Mesodermal cell (in vitro differentiated cells): ENCODE measurements at regions not wholly inside any gene's neighbourhood (a gene's known extent, or its start where the extent isn't known, plus 50 kb on each side); places are given as distances from the start of the nearest gene placed in this dataset.

ENCODE experiments used
- H3K27ac ChIP-seq: 2 replicates; pipeline ENCODE4 v1.7.0; 2013; ENCODE audit warnings: mild to moderate bottlenecking, low read depth, low read length, moderate library complexity; ENCODE audit not compliant: severe bottlenecking
- H3K36me3 ChIP-seq: 2 replicates; pipeline ENCODE4 v1.7.1; 2013; ENCODE audit warnings: mild to moderate bottlenecking, low read length, moderate library complexity; ENCODE audit not compliant: control insufficient read depth, insufficient read depth
- H3K4me1 ChIP-seq: one replicate; pipeline ENCODE4 v1.7.1; 2013; ENCODE audit warnings: mild to moderate bottlenecking, low read length; ENCODE audit not compliant: insufficient read depth, control insufficient read depth, poor library complexity, severe bottlenecking
- H3K4me3 ChIP-seq: 2 replicates; pipeline ENCODE4 v1.7.0; 2013; ENCODE audit warnings: low read length, control low read depth, mild to moderate bottlenecking; ENCODE audit not compliant: insufficient read depth, poor library complexity, severe bottlenecking; ENCODE audit errors: extremely low read depth
- H3K9me3 ChIP-seq: 2 replicates; pipeline ENCODE4 v1.7.1; 2013; ENCODE audit warnings: mild to moderate bottlenecking, low read length, moderate library complexity; ENCODE audit not compliant: control insufficient read depth
- WGBS, 2 experiments: methylation state at CpG; one replicate each; pipeline ENCODE4 v1.1.5; 2013; ENCODE audit warnings: missing lambda C conversion rate in 2 of 2; ENCODE audit not compliant: insufficient coverage in 2 of 2; 5-methylcytosine and 5-hydroxymethylcytosine counted together

- Histone ChIP-seq H3K4me3 (no peak overlapping the region), H3K27ac (no peak overlapping the region), H3K4me1 (peaks cover 16% of the 10 kb centered on the region), H3K36me3 (no peaks in the 10 kb centered on the region), H3K9me3 (peaks cover 12% of the 10 kb centered on the region)
- WGBS, 2 experiments: 97 to 100% methylated on average over 6 to 7 of the region's 12 CpGs
Measured at GRCh38 chr1:234775477-234776246, 165.7 kb upstream of the IRF2BP2 start.

GRCh38 chr1:234774971-234775370, 165.0 kb upstream of the IRF2BP2 start:
- Histone ChIP-seq H3K27ac (no peak overlapping the region), H3K9me3 (peaks cover 12% of the 10 kb centered on the region), H3K4me3 (no peak overlapping the region), H3K4me1 (peaks cover 23% of the 10 kb centered on the region), H3K36me3 (no peaks in the 10 kb centered on the region)
- 91 to 96% methylated on average over 2 of the region's 2 CpGs for whole genome bisulfite sequencing, 2 experiments

- Histone ChIP-seq H3K4me1 (peaks cover 32% of the 10 kb centered on the region), H3K4me3 (no peak overlapping the region), H3K27ac (no peak overlapping the region), H3K9me3 (peaks cover 12% of the 10 kb centered on the region), H3K36me3 (no peaks in the 10 kb centered on the region)
- WGBS, 2 experiments: 100% methylated on average over 2 of the region's 4 CpGs; no CpG with 5 or more reads in 1 of the 2 experiments
Measured at GRCh38 chr1:234773936-234774677, 164.1 kb upstream of the IRF2BP2 start.

- WGBS, 2 experiments: 45% methylated on average over 15 to 17 of the region's 22 CpGs
- H3K4me1 ChIP-seq: peaks cover 47% of the 10 kb centered on the region
- H3K4me3 ChIP-seq: no peak overlapping the region
- peak overlapping the region; percentile 97 for H3K27ac ChIP-seq
- H3K9me3 ChIP-seq: peaks cover 12% of the 10 kb centered on the region
- no peaks in the 10 kb centered on the region for H3K36me3 ChIP-seq
Measured at GRCh38 chr1:234772345-234773147, 162.6 kb upstream of the IRF2BP2 start.

- WGBS, 2 experiments: 29 to 50% methylated on average over 1 to 2 of the region's 10 CpGs
- peaks cover 12% of the 10 kb centered on the region for H3K9me3 ChIP-seq
- no peak overlapping the region for H3K4me3 ChIP-seq
- peaks cover 48% of the 10 kb centered on the region for H3K4me1 ChIP-seq
- H3K27ac ChIP-seq: peak overlapping the region; percentile 97
- H3K36me3 ChIP-seq: no peaks in the 10 kb centered on the region
Measured at GRCh38 chr1:234771642-234772344, 161.8 kb upstream of the IRF2BP2 start.

GRCh38 chr1:234770924-234771540, 161.1 kb upstream of the IRF2BP2 start:
- Histone ChIP-seq H3K4me1 (peaks cover 48% of the 10 kb centered on the region), H3K27ac (peak overlapping the region; percentile 97), H3K4me3 (no peak overlapping the region), H3K9me3 (peaks cover 8% of the 10 kb centered on the region), H3K36me3 (no peaks in the 10 kb centered on the region)
- WGBS, 2 experiments: 88 to 90% methylated on average over 2 to 3 of the region's 9 CpGs

- Histone ChIP-seq H3K36me3 (no peaks in the 10 kb centered on the region), H3K27ac (peak overlapping the region; percentile 71)
Measured at GRCh38 chr1:234769986-234770795, 160.2 kb upstream of the IRF2BP2 start.

GRCh38 chr1:234769284-234769985, 159.5 kb upstream of the IRF2BP2 start:
- H3K36me3 ChIP-seq: no peaks in the 10 kb centered on the region
- H3K27ac ChIP-seq: peak overlapping the region; percentile 71
- no peak overlapping the region for H3K4me3 ChIP-seq
- peaks cover 8% of the 10 kb centered on the region for H3K9me3 ChIP-seq
- WGBS, 2 experiments: 91 to 98% methylated on average over 12 to 13 of the region's 13 CpGs
- H3K4me1 ChIP-seq: peaks cover 48% of the 10 kb centered on the region

More at GRCh38 chr1:234769986-234770795, 160.2 kb upstream of the IRF2BP2 start:
- 79 to 81% methylated on average over 15 of the region's 25 CpGs for WGBS, 2 experiments
- peaks cover 48% of the 10 kb centered on the region for H3K4me1 ChIP-seq
- H3K4me3 ChIP-seq: no peak overlapping the region
- H3K9me3 ChIP-seq: peaks cover 8% of the 10 kb centered on the region
